Fibroblast of peridontal ligament (primary cell): ENCODE measurements at regions not wholly inside any gene's neighbourhood (a gene's known extent, or its start where the extent isn't known, plus 50 kb on each side); places are given as distances from the start of the nearest gene placed in this dataset.
A peak's percentile ranks its signal among the peaks of the same experiment; 100 is the strongest.

Experiments
- DNase-seq: peaks from one replicate; pipeline ENCODE4 v3.0.0-alpha.2; 2010; ENCODE audit errors: extremely low read depth

DNA sequence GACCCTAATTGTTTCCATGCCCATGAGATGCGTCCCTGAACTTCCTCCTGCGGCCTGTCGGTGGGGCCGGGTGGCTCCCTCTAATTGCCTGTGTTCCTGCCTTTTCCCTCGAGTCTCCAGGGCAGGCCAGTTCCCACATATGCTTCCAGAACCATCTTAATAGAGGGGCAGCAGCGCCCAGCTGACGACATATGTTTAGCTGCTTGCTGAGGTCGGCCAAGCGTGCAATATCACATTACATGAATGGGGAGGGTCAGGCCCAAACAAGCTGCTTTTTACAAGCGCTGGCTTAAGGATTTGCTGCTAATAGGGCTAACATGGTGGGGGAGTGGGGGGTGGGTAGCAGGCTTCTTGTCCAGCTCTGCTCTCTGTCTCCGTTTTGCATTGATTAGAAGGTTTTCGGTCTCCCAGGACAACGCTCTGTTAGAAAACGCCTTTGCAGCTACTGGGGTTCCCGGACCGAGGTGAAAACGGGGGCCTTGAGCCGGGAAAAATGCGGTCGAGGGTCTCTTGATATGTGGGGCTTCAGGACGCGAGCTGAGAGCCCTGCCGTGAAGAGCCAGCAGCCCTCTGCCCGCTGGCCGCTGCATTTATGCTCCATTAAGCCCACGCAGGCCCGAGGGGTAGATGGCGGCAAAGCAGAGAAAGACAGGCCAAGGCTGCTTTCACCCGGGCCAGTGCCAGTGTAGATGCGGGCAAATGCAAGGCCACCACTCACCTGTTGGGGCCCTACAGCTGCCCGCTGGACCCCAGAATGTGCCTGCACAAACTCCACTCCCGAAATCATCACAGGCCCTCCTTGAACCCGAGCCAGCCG, 308.5 kb downstream of the BMP7 start:
- peak; percentile 76 for DNase-seq

DNA sequence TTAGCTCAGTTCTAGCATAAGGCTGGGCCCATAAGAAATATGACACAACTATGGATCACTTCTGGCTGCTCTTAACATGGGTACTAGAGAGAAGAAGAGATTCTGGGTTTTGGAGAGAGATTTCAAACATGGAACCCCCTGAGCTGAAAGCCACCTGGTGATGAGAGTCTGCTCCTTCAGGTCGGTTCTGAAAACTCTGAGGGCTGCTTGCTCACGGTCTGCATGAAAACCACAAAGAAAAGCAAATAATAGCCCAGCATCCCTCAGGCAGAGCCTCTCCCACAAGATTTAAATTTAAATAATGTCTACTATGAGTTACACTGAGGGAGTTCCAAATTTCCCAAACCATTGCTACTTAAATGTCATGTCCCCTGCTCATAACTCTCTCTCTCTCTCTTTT, 301.5 kb downstream of the BMP7 start:
- no peak for DNase-seq

DNA sequence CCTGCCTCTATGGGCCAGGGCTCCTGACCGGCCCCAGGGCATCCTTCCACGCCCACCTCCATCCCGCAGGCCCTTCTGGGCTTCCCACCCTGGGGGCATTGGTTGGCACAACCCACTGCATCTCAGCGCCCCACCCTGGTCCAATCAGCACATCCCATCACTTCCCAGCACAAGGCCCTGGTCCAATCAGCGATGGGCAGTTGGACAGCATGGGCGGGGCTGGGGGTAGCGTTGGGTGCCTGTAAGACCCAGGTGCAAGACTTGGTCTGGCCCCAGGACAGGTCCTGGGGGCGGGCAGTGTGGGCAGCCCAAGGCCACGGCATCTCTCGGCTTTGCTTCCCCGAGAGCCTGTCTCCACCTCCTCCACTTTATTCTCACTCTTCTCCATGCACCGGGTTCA, 298.5 kb downstream of the BMP7 start:
- no peak for DNase-seq

DNA sequence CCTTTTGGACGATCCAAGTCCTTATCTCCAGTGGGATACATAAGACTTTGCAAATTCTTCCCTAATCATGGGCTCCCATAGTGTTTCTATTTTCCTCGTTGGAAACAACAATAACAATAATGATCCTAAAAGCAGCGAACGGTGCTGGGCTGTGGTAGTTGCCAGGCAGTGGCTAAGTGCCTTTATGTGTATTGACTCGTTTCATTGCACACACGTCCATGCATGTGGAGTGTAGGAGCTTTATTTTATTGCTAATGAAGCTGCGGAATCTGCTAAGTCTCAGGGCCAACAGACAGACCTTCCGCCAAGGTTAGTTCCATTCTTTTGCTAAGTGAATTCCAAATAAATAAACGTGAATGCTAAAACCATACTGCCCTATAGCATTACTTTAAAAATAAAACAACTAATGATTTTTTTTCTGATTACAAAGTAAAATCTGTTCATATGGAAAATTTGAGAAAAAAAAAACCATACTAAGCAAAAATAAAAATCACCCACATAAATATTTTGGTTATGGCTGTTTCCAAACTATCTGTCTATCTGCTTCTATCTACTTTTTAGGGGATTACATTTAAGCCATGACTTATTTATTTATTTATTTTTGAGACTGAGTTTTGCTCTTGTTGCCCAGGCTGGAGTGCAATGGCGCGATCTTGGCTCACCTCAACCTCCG, 297.9 kb downstream of the BMP7 start:
- DNase-seq: no peak

DNA sequence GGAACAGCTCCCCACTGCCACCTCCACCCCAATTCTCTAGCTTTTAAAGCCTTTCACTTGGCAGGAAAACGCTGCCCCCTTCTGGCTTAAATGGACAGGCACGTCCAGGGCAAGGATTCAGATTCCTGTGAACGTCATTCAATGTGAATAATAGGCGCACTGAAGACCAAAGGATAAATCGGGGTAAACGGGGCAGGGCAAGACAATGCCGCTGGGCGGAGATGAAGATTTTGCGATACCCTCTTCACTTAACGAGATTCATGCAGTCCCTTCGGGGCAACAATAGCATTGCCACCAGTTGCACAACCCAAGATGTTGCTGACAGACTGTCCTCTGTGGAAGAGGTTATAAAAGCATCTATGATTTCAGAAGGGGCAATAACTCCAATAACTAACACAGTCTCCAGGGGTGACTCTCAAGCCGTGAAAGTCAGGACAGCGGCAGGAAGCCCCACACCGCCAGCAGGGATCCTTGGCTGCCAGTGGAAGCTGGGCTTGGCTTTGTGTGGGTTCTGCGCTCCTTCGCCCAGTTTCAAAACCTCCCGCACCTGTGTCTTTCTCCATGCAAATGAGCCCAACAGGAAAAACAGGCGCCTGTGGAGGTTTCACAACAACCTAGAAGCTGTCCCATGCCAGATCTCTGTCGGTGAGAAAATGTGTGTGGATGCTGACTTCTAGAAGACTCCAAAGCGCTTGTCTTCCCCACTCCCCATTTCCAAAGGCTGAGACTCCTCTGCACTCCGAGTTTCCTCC, 291.8 kb downstream of the BMP7 start:
- DNase-seq: peak; percentile 83

DNA sequence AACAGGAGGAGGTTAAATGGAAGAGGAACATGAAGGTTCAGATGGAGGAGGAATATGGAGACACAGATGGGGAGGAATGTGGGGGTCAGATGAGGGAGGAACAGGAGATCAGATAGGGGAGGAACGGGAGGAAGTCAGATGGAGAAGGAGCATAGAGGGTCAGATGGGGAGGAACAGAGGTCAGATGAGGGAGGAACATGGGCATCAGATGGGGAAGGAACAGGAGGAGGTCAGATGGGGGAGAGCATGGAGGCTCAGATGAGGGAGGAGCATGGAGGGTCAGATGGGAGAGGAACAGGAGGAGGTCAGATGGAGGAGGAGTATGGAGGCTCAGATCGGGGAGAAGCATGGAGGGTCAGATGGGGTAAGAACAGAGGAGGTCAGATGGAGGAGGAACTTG, 290.6 kb downstream of the BMP7 start:
- no peak for DNase-seq

DNA sequence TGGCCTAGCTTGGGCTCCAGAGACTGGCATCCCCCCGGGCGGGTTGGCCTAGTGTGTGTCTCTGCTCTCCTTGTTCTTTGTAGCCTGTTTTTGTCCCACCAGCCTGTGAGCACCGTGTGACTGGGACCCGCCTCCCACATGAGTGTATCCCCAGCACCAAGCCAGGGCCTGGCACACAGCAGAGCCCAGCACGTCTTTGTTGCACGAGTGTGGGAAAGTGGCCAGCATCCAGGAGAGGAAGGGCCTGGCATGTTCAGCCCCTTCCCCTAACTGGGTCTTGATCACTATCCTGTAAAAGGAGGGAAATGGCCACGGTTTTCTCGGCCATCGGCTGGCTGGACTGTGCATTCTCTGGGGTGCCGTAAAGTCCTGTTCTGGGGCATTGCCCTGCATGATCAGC, 290.1 kb downstream of the BMP7 start:
- DNase-seq: no peak

DNA sequence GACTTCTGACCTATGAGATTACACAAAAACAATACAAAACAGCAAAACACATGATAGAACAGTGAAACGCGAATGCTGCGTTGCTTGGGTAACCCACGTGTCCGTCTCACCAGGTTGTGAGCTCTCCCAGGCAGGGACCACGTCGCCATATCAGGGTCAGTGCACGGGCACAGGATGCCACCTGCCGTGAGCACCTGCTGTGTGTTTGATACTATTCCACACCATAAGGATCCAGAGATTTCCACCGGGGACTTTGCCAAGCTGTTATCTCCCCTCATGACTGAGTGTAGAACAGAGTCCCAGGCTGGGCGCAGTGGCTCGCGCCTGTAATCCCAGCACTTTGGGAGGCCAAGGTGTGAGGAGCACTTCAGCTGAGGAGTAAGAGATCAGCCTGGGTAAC, 288.0 kb downstream of the BMP7 start:
- no peak for DNase-seq

DNA sequence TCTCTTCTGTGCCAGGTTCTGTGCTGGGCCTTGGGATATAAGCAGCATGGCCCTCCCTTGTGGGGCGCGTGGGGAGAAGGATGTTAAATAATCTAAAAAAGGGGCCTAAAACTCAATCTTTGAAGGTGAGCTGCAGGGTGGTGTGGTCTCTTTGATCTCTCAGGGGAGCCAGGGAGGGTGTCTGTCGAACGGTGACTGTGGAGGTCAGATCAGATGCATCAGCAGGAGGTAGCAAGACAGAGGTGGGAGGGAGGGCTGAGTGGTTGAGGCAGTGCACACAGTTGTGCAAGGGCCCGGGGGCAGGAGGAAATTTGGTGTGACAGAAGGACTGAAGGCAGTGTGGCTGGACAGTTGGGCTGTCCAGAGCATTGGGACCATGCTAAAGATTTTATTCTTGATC, 287.3 kb downstream of the BMP7 start:
- no peak for DNase-seq

DNA sequence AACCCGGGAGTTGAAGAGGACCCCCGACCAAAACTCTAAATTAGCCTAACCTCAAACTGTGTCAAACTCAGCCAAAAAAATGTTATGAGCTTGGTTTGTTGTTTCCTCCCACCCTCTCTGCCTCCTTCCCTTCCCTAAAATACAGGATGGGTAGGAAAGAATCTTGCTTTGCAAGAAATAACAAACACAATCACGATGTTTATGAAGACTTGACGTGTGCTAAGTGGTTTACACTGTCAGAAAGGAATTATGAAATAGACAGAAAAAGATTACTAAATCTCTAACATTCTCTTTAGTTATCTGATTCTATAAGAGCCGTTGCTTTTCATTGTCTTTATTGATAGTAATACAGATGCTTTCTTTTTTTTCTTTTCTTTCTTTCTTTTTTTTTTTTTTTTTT, 285.1 kb downstream of the BMP7 start:
- DNase-seq: peak; percentile 16

DNA sequence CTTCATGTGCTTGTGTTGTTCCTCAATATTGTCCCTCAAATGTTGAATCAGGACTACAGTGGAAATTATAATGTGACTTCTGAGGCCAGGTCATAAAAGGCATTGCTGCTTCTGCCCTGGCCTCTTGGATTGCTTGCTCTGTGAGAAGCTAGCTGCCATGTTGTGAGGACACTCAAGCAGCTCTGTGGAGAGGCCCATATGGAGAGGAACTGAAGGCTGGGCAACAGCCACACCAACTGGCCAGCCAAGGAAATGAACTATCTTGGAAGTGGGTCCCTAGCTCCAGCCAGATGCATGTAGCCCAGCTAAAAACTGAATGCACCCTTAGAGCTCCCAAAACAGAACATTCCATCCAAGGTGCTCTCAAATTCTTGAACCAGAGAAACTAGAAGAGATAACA, 282.6 kb downstream of the BMP7 start:
- no peak for DNase-seq

DNA sequence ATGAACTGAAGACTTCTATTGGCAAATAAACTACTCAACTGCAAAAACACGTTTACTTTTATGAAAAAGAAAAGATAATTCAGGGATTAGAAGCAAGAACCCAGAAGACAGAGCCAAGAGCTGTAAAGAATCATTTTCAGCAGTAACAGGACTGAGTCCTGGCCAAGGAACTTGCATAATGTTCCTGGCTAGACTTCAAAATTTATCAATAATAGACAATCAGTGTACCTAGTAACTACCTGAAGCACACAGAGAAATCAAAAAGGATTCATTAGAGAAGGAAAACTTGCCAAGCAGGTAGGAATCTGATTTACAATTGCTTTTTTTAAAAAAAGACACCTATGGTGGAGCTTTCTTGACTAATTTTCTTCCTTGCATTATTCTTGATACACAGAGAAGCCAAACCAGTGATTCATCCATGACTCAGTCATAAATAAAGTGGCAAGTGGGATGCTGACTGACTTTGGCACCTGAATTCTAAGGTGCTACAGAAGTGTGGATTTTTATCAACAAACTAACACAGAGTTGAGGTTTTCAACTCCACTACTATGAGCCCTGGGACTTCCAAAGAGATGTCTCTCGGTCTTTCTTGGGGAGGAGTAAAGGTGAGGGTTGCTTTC, 281.3 kb downstream of the BMP7 start:
- no peak for DNase-seq

DNA sequence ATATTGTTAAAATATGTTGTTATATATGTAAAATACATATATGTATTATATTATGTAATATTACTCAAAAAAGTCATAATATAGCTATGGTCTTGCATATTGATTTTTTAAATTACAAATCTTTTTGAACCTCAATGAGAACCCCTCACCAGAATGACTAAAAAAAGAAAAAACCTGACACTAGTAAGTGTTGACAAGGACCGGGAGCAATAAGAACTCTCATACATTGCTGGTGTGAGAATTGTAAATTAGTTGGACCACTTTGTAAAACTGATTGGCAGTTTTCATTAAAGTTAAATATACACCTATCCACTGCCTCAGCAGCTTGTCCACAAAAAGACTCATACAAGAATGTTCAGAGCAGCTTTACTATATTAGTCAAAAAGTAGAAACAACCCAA, 280.0 kb downstream of the BMP7 start:
- DNase-seq: no peak

DNA sequence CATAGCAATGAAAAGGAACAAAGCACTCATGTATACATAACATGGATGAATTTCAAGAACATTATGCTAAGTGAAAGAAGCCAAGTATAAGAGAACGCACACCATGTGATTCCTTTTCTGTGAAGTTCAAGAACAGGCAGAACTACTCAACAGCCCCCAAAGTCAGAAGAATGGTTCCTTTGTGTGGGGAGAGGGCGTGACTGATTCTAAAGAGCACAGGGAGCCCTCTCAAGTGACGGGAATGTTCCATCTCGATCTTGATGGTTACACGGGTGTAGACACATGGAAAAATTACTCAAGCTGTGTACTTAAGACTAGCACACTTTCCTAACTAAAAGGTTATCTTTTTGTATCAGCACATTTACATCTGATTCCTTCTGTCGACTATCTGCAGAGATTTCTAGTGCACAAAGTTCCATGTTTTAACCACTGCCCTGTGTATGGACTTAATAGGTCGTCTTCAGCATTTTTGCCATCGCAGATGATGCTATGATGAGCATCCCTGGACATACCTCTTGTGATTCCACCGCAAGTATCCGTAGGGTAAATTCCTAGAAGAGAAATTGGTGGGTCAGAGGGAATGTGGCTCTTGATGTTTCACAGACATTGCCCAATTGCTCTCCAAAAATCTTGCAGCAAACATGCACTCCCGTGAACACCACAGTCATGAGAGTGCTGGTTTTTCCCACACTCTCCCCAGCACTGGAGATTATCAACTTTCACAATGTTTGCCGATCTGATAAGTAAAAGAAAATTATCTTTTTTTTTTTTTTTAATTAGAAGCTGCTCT, 279.3 kb downstream of the BMP7 start:
- peak; percentile 55 for DNase-seq

DNA sequence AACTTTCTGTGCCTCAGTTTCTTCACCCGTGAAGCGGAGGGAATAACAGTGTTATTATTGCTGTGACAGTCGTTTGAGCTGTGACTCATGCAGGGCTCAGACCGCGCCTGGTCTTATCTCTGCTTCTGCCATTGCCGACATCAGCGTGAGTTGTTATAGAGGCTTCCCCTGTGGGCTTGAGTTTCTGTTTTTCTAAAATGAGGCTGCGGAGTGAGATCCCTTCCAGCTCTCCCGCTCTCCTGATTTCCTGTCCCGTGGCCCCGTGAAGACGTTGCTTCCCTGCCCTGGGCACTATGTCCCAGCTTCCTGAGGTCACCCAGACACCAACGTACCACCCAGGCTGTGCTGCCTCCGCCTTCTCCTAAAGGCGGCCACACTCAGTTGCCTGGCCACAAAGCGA, 278.5 kb downstream of the BMP7 start:
- peak; percentile 17 for DNase-seq

DNA sequence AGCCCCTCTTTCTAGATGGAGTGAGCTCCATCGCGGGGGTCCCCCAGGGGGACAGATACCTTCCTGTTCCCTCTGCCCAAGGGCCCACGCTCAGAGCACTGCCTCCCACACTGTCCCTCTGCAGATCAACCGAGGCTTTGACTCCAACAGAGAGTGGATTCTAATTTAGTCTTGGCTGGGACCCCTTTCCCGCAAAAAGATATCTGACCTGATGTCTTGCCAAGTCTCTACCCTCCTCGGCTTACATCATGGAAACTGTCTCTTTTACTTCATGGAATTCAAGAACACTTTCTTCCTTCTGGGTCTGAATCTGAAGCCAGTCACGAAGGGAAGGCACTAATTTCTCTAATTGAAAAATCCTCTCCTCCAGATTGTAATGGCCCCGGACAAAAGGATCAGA, 278.0 kb downstream of the BMP7 start:
- DNase-seq: peak; percentile 39

DNA sequence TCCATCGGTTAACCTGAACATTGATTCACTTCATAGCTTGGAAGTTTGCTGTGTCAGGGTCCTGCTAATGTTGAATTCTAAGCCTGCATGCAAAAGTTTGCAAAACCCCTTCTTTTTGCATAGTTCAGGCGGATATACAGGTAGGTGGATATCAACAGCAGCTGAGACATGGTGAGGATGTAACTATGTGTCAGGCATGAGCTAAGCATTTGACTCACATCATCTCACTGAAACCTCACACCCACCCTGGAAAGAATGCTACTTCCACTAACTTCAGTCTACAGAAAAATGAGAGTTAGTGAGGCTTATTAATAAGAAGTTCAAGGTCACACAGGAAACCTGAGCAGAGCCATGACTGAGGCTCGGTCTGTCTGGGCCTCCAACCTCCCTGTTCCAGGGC, 276.9 kb downstream of the BMP7 start:
- no peak for DNase-seq

DNA sequence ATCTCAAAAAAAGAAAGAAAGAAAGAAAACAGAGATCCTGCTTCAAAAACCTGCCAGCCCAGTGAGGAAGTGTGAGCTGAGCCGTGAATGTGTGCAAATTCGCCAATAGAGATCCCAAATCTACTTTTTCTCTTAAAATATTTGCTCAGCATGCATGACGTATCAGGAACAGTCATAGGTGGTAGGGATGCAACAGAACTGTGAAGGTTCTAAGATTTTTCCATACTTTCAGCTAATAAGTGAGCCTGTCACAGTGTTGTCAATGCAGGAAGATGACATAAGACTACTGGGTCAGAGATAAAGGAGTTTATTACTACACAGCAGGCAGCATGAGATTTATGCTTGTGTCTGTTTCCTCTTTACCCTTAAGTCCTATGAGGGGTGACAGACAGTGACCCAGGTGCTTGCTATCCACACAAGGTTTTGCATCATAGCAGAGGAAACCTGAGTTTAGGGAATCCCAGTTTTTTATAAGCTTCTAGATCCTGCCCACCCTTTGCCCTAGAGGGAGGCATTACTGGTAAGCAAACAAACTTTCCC, 273.4 kb downstream of the BMP7 start:
- DNase-seq: no peak

DNA sequence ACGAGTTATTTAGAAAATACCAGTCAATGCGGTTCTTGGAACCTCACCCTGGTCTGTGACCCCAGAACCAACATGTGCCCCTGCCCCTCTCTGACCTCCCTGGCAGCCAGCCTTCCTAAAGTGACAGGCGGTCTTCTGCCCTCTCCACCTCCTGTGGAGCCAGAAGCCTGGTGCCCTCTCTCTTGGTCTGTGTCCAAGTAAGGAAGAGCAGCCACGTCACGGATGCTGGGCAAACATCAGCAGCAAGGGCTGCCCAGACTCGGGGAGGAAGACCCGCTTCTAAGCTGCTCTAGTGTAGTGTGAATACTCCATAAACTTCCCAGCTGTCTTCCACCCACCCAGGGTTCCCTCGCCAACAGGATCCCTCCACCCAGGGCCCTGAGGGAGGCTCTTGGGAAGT, 272.4 kb downstream of the BMP7 start:
- DNase-seq: no peak

DNA sequence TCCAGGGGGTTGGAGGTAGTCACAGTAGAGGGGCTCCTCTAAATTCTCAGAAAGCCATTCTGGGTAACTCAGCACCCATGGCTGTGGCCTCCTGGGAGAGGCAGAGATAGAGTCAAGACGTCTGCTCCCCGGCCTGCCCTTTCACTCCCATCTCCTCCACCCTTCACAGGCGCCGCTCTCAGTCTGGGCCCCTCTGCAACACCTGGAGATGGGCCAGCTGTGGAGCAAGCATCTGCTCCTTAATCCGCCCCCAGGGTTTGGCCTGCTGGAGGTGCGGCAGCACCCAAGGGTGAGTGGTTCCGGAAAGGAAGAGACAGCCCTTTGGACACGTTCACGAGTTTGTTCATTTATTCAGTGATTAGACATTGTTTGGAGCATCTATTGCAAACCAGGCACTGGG, 271.3 kb downstream of the BMP7 start:
- no peak for DNase-seq

DNA sequence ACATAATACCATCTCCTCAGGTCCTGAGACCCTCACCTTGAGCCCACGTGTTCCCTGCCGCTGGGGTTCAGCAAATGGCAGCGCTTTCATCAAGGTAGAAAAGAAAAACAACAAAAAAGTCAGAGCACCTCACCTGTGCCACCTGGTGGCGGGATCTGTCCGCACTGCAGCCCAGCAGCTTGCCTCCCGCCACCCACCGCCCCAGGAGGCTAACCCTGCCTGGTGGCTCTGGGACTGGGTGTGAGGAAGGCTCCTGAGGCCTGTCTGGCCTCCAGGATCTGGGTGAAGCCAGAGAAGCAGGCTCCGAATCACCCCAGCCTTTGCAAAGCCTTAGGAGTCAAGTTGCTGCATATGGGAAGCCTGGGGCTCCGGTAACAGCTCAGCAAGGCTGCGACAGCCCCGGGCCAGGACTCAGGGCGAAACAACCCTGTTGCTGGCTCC, 270.8 kb downstream of the BMP7 start:
- DNase-seq: no peak
